ENCODE measurements at regions not wholly inside any gene's neighbourhood (a gene's known extent, or its start where the extent isn't known, plus 50 kb on each side); places are given as distances from the start of the nearest gene placed in this dataset.
"Not testable (repeated sequence)": the region's sequence is repeated elsewhere in the genome, so short reads cannot be mapped to it uniquely, and the experiment has no call there.

- H3K9ac ChIP-seq (replicated peaks; ENCODE audit: extremely low read depth, insufficient read depth, low read length); dilution Hi-C loops (cut with MboI; ENCODE audit: extremely low pct_ligation_motif_present, low sequenced_read_pairs); H3K27me3 ChIP-seq (ENCODE audit: control insufficient read depth in 2 of 2, insufficient read depth in 2 of 2, low read length in 2 of 2); H3K4me1 ChIP-seq (ENCODE audit: control insufficient read depth, extremely low read depth, insufficient read depth, low read length); H4K20me1 ChIP-seq (replicated peaks; ENCODE audit: control insufficient read depth, extremely low read depth, insufficient read depth, low read length); H3K27ac ChIP-seq (ENCODE audit: insufficient read depth, low read depth, low read length); H2AFZ ChIP-seq (ENCODE audit: low read depth, low read length); H3K9me1 ChIP-seq (replicated peaks; ENCODE audit: control insufficient read depth, extremely low read depth, insufficient read depth, low read length); POLR2A ChIA-PET; H3K36me3 ChIP-seq (ENCODE audit: control insufficient read depth in 2 of 2, extremely low read depth in 1 of 2, insufficient read depth in 2 of 2, low read length in 2 of 2); H3K4me2 ChIP-seq (ENCODE audit: insufficient read depth, low read length); BruUV-seq (replicated peaks); H3K4me3 ChIP-seq (replicated peaks in 1 of 3; ENCODE audit: insufficient read depth in 1 of 3, low read depth in 1 of 3, low read length in 3 of 3); H3K9me3 ChIP-seq (replicated peaks; ENCODE audit: control insufficient read depth, insufficient read depth, low read length); H3K79me2 ChIP-seq (ENCODE audit: control insufficient read depth, insufficient read depth, low read length): not testable (repeated sequence)
- intact Hi-C loops (cut with micrococcal nuclease), result loop anchor here (1.0 kb wide), 1 partner anchor 334 kb away; no protein-coding TSS in a partner anchor
- DNase-seq (ENCODE audit: low read depth, low spot score) (peak; percentile 49), FAIRE-seq (peak; percentile 83)
- CTCF ChIA-PET, result interaction anchor here (0.6 to 2.1 kb wide), 9 partner anchors 10 to 498 kb away, joined by 3 to 26 read pairs (median 5); no protein-coding TSS in a partner anchor
- TF ChIP-seq CTCF (IDR thresholded peaks at IDR 0.05; ENCODE audit: extremely low read depth in 1 of 2, insufficient read depth in 1 of 2, low read depth in 1 of 2, low read length in 2 of 2), result peak; percentile 35 to 69
These were observed 1383.5 kb downstream of the CDH12 start for GRCh38 chr5:21469523-21470101.

- POLR2A ChIA-PET; H2AFZ ChIP-seq (ENCODE audit: low read depth, low read length); BruUV-seq (replicated peaks); H3K4me1 ChIP-seq (ENCODE audit: control insufficient read depth, extremely low read depth, insufficient read depth, low read length); H3K4me3 ChIP-seq (replicated peaks in 1 of 3; ENCODE audit: insufficient read depth in 1 of 3, low read depth in 1 of 3, low read length in 3 of 3); H3K9me1 ChIP-seq (replicated peaks; ENCODE audit: control insufficient read depth, extremely low read depth, insufficient read depth, low read length); CTCF ChIA-PET; FAIRE-seq; H4K20me1 ChIP-seq (replicated peaks; ENCODE audit: control insufficient read depth, extremely low read depth, insufficient read depth, low read length); H3K9ac ChIP-seq (replicated peaks; ENCODE audit: extremely low read depth, insufficient read depth, low read length); H3K36me3 ChIP-seq (ENCODE audit: control insufficient read depth in 2 of 2, extremely low read depth in 1 of 2, insufficient read depth in 2 of 2, low read length in 2 of 2); H3K79me2 ChIP-seq (ENCODE audit: control insufficient read depth, insufficient read depth, low read length); H3K27ac ChIP-seq (ENCODE audit: insufficient read depth, low read depth, low read length); dilution Hi-C loops (cut with MboI; ENCODE audit: extremely low pct_ligation_motif_present, low sequenced_read_pairs); DNase-seq (ENCODE audit: low read depth, low spot score); H3K9me3 ChIP-seq (replicated peaks; ENCODE audit: control insufficient read depth, insufficient read depth, low read length); H3K4me2 ChIP-seq (ENCODE audit: insufficient read depth, low read length); intact Hi-C loops (cut with micrococcal nuclease); H3K27me3 ChIP-seq (ENCODE audit: control insufficient read depth in 2 of 2, insufficient read depth in 2 of 2, low read length in 2 of 2): not testable (repeated sequence)
These were observed 1385.6 kb downstream of the CDH12 start for GRCh38 chr5:21467544-21467943.

GRCh38 chr5:21459744-21460073, 1393.4 kb downstream of the CDH12 start:
- peak overlapping the region; percentile 56 to 80 (median 74) for H3K4me3 ChIP-seq (replicated peaks in 1 of 3; ENCODE audit: insufficient read depth in 1 of 3, low read depth in 1 of 3, low read length in 3 of 3)
- H3K27me3 ChIP-seq (ENCODE audit: control insufficient read depth in 2 of 2, insufficient read depth in 2 of 2, low read length in 2 of 2); H3K27ac ChIP-seq (ENCODE audit: insufficient read depth, low read depth, low read length); H3K9ac ChIP-seq (replicated peaks; ENCODE audit: extremely low read depth, insufficient read depth, low read length); H4K20me1 ChIP-seq (replicated peaks; ENCODE audit: control insufficient read depth, extremely low read depth, insufficient read depth, low read length); POLR2A ChIA-PET; H3K9me3 ChIP-seq (replicated peaks; ENCODE audit: control insufficient read depth, insufficient read depth, low read length); H3K9me1 ChIP-seq (replicated peaks; ENCODE audit: control insufficient read depth, extremely low read depth, insufficient read depth, low read length); H3K4me2 ChIP-seq (ENCODE audit: insufficient read depth, low read length); H3K79me2 ChIP-seq (ENCODE audit: control insufficient read depth, insufficient read depth, low read length); FAIRE-seq; H3K4me1 ChIP-seq (ENCODE audit: control insufficient read depth, extremely low read depth, insufficient read depth, low read length); H3K36me3 ChIP-seq (ENCODE audit: control insufficient read depth in 2 of 2, extremely low read depth in 1 of 2, insufficient read depth in 2 of 2, low read length in 2 of 2); dilution Hi-C loops (cut with MboI; ENCODE audit: extremely low pct_ligation_motif_present, low sequenced_read_pairs); DNase-seq (ENCODE audit: low read depth, low spot score): not testable (repeated sequence)
- intact Hi-C loops (cut with micrococcal nuclease), result loop anchor here (1.0 kb wide), 1 partner anchor 487 kb away; no protein-coding TSS in a partner anchor
- TSS peak; percentile 76 for BruUV-seq (replicated peaks)
- CTCF ChIA-PET, result interaction anchor here (0.6 to 1.6 kb wide), 8 partner anchors 9 to 487 kb away, joined by 3 to 9 read pairs (median 3); no protein-coding TSS in a partner anchor
- H2AFZ ChIP-seq (ENCODE audit: low read depth, low read length), result peak overlapping the region; percentile 73

Data from endothelial cell of umbilical vein (primary cell).